ENCODE measurements at regions not wholly inside any gene's neighbourhood (a gene's known extent, or its start where the extent isn't known, plus 50 kb on each side); places are given as distances from the start of the nearest gene placed in this dataset.

GRCh38 chr7:12800486-12800885, 113.1 kb downstream of the ARL4A start:
- H3K9me3 ChIP-seq (replicated peaks; ENCODE audit: control insufficient read depth, insufficient read depth, low read length) = no peaks in the 10 kb centered on the region
- H3K9me1 ChIP-seq (replicated peaks; ENCODE audit: control insufficient read depth, extremely low read depth, insufficient read depth, low read length) = no peaks in the 10 kb centered on the region
- no peaks in the 10 kb centered on the region for H3K4me1 ChIP-seq (ENCODE audit: control insufficient read depth, extremely low read depth, insufficient read depth, low read length)
- CTCF ChIA-PET = interaction anchor here (0.6 to 1.1 kb wide), 2 partner anchors 11 to 13 kb away, joined by 3 read pairs; no protein-coding TSS in a partner anchor
- no peak overlapping the region for H3K4me3 ChIP-seq (replicated peaks in 1 of 3; ENCODE audit: insufficient read depth in 1 of 3, low read depth in 1 of 3, low read length in 3 of 3)
- H3K27me3 ChIP-seq (ENCODE audit: control insufficient read depth in 2 of 2, insufficient read depth in 2 of 2, low read length in 2 of 2) = no peaks in the 10 kb centered on the region
- BruUV-seq (replicated peaks) = no TSS peak
- dilution Hi-C loops (cut with MboI; ENCODE audit: extremely low pct_ligation_motif_present, low sequenced_read_pairs) (no loop called here), intact Hi-C loops (cut with micrococcal nuclease) (no loop called here)
- TF ChIP-seq POLR2A (IDR thresholded peaks at IDR 0.05; ENCODE audit: low read depth, low read length) = no peak
- TF ChIP-seq GATA2 (IDR thresholded peaks at IDR 0.05; ENCODE audit: insufficient read depth, insufficient read length, low read depth, low read length) = no peak
- TF ChIP-seq EZH2 (IDR thresholded peaks at IDR 0.05; ENCODE audit: borderline replicate concordance, low read depth, low read length, severe bottlenecking) = no peak
- no peak for TF ChIP-seq JUN (IDR thresholded peaks at IDR 0.05; ENCODE audit: borderline replicate concordance, insufficient read depth, insufficient read length, low read depth)
- no peak for TF ChIP-seq FOS (IDR thresholded peaks at IDR 0.05; ENCODE audit: borderline replicate concordance, insufficient read depth, low read length)
- no peak for TF ChIP-seq CTCF (IDR thresholded peaks at IDR 0.05; ENCODE audit: extremely low read depth in 1 of 2, insufficient read depth in 1 of 2, low read depth in 1 of 2, low read length in 2 of 2)
- no peak for TF ChIP-seq POLR2AphosphoS5 (IDR thresholded peaks at IDR 0.05; ENCODE audit: insufficient read depth, low read depth, low read length)
- no peak for TF ChIP-seq MYC (IDR thresholded peaks at IDR 0.05; ENCODE audit: low read depth, low read length)
- no peak for TF ChIP-seq MAX (IDR thresholded peaks at IDR 0.05; ENCODE audit: insufficient read depth, insufficient read length)
- FAIRE-seq (no peak), DNase-seq (ENCODE audit: low read depth, low spot score) (no peak)
- no peak overlapping the region for H3K27ac ChIP-seq (ENCODE audit: insufficient read depth, low read depth, low read length)
- no peak overlapping the region for H3K9ac ChIP-seq (replicated peaks; ENCODE audit: extremely low read depth, insufficient read depth, low read length)
- no peaks in the 10 kb centered on the region for H3K36me3 ChIP-seq (ENCODE audit: control insufficient read depth in 2 of 2, extremely low read depth in 1 of 2, insufficient read depth in 2 of 2, low read length in 2 of 2)
- POLR2A ChIA-PET = no interaction called here
- H4K20me1 ChIP-seq (replicated peaks; ENCODE audit: control insufficient read depth, extremely low read depth, insufficient read depth, low read length) = no peaks in the 10 kb centered on the region
- H2AFZ ChIP-seq (ENCODE audit: low read depth, low read length) = no peak overlapping the region
- no peak overlapping the region for H3K4me2 ChIP-seq (ENCODE audit: insufficient read depth, low read length)
- H3K79me2 ChIP-seq (ENCODE audit: control insufficient read depth, insufficient read depth, low read length) = no peaks in the 10 kb centered on the region

Measured in endothelial cell of umbilical vein (primary cell).